ENCODE measurements at regions not wholly inside any gene's neighbourhood (a gene's known extent, or its start where the extent isn't known, plus 50 kb on each side); places are given as distances from the start of the nearest gene placed in this dataset.

GRCh38 chr3:187989575-187990153 lies 164.3 kb upstream of the LPP start:
- TF ChIP-seq CTCF (IDR thresholded peaks at IDR 0.05; ENCODE audit: low read depth, low read length) (no peak), POLR2A (IDR thresholded peaks at IDR 0.05; ENCODE audit: extremely low read depth, insufficient read length) (no peak), MAX (IDR thresholded peaks at IDR 0.05; ENCODE audit: low read depth, low read length) (no peak)
